COLO668 (cell line): ENCODE measurements at regions not wholly inside any gene's neighbourhood (a gene's known extent, or its start where the extent isn't known, plus 50 kb on each side); places are given as distances from the start of the nearest gene placed in this dataset.

Source experiments
- DNase-seq: peaks from one replicate; lab custom pipeline; 2025; ENCODE audit not compliant: unreplicated experiment; lab: John Stamatoyannopoulos, UW

DNA sequence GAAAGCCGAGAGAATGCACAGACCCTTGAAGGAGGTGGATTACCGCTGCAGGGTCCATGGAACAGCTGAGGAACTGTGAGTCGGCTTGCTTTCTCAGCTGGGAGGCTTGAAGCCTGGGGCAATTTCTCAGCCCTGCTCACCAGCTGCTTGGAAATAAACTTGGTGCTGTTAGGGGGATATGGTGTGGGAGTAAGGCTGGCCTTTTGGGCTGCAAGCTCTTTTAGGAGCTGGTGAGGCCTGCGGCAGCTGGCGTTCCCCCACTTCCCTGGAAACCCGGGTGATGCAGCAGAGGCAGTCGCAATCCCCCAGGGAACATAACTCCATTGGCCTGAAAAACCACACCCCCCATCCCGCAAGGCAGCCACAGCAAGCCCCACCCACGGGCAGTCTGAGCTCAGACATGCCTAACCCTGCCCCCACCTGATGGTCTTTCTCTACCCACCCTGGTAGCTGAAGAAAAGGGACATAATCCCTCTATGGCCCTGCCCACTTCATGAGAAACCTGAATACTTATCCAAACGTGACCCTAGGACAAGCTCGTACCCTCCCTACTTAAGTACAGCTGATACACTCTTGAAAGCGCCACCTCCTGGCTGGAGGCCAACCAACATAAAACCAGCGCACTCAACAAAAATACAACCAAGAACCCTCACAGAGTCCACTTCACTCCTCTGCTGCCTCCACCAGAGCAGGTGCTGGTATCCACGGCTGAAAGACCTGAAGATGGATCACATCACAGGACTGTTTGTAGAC, 1995.8 kb downstream of the NCAM2 start:
- no peak for DNase-seq

GRCh38 chr21:23003951-23004350, 2005.7 kb downstream of the NCAM2 start:
- no peak for DNase-seq

DNA sequence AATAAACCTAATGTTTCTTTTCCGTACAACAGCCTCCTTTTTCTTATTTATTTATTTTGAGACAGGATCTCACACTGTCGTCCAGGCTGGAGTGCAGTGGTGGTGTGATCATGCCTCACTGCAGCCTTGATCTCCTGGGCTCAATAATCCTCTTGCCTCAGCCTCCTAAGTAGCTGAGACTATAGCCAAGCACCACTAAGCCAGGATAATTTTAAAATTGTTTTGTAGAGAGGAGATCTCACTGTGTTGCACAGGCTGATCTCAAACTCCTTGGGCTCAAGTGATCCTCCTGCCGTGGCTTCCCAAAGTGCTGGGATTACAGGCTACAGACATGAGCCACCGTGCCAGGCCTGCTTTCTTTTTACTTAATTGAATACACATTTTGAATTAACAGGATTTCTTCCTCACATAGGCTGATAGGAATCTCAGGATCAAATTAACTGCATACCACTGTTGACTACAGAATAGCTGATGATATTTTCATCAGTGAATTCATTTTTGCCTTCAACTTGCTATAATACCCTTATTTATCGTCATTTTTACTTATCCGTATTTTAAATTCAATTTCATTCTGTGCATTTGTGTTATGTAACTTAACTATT, 2010.5 kb downstream of the NCAM2 start:
- DNase-seq = no peak

DNA sequence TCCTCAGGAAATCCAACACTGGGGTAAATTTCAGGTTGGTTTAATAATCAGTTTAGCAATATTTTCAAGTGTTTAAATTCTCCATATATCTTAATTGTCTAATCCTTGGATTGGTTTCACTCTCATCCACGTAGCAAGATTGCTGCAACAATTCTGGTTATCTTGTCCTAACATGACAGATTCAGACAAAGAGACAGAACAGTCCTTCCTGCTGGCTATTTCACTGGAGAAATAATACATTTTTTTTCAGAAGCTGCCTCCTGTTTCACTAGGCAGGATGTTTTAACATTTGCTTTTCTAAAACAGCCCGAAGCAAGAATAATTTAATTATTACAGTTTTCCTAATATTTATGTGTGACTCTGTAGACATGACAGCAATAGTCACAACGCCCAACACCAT, 2011.2 kb downstream of the NCAM2 start:
- DNase-seq = no peak

GRCh38 chr21:23014021-23014420, 2015.8 kb downstream of the NCAM2 start:
- no peak for DNase-seq

DNA sequence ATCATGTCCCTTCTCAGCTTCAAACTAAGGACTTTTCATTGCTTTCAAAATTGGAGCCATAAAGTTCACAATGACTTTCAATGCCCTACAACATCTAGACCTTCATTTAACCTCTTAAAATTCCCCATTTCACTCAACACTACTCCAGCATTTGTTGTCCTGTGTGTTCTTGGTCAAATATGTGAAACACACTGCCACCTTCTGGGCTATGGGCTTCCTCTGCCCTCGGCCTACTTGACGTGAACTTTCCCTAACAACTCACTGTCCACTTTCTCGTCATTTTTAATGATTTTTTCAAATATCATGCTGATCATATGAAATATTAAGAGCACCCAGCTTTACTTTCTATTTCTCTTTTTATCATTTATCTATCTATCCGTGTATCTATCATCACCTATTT, 2018.4 kb downstream of the NCAM2 start:
- DNase-seq = no peak

DNA sequence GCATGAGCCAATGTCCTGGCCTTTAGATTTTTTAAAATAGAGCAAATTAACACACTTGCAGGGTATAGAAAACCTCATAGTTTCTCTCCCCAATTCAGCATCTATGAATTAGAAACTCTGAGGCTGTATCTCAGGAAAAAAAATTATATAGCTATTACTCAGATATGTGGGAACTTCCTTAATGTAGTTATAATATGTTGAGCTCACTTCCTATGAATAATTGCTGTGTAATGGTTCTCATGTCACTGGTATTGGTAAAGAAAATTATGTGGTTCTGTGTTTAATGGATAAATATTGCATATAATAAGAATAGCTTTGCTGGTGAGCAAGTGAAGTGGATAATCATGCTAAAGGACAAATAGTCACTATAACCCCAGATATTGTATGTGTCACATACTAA, 2019.8 kb downstream of the NCAM2 start:
- DNase-seq = no peak

DNA sequence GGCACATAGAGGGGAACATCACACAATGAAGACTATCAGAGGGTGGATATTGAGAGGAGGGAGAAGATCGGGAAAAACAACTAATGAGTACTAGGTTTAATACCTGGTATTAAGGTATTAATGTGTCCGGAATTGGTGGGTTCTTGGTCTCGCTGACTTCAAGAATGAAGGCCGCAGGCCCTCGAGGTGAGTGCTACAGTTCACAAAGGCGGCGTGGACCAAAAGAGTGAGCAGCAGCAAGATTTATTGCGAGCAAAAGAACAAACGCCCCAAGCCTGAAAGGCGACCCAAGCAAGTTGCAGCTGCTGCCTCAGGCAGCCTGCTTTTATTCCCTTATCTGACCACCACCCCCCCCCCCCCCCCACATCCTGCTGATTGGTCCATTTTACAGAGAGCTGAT, 2022.8 kb downstream of the NCAM2 start:
- DNase-seq = no peak

- no peak for DNase-seq
Observed at GRCh38 chr21:23021481-23021880, 2023.3 kb downstream of the NCAM2 start.

- DNase-seq = no peak
Observed at GRCh38 chr21:23026878-23027277, 2028.7 kb downstream of the NCAM2 start.

DNA sequence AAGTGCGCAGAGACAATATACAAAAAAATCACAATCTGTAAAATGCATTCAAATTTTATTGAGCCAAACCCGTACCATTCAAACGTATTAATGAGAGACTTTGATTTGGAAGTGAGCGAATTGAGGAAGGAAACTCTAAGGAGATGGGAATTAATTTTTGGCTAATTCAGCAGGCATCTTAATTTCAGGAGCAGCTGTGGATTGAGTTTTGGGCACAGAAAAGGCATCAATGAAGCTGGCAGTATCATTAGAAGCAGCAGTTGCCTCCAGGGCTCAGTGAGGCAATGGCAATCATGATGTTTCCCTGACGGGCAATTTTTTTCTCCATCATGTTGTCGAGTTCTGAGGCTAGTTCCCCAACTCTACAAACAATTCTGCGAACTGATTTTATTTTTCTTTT, 2041.6 kb downstream of the NCAM2 start:
- DNase-seq = no peak

DNA sequence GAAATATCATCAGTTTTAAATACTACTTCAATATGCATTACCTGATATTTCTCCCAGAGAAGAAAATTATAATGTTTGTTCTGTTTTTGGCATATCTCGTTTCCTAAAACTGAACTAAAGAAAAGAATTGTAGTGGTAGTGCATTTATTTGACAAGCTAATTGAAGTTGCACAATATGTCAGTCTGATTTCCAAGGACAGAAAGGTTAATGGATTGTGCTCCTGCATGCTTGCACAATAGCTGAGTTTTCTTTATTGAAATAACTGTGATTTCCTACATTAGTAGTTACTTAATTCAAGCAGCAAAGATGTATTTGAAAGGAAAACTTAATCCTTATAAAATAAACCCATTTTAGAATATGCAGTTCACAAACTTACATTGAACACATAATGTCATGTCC, 2047.7 kb downstream of the NCAM2 start:
- no peak for DNase-seq

GRCh38 chr21:23067672-23068071, 2069.5 kb downstream of the NCAM2 start:
- DNase-seq = no peak

GRCh38 chr21:23083242-23083641, 2085.0 kb downstream of the NCAM2 start:
- no peak for DNase-seq

DNA sequence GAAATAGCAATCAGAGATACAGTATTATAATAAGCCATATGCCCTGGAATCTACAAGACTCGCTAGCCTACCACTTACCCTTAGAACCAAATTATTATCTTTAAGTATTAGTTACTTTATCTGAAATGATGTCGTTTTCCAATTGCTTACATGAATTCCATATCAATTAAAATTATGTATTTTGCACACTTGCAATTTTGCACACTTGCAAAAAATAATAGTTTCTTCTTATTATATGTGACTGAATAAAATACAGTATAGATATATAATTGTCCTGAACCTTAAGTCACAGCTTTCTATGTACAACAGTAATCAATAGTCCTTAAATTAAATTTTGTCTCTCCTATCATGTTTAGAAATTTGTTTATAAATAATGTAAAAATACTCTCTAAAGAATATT, 2095.1 kb downstream of the NCAM2 start:
- DNase-seq = no peak

DNA sequence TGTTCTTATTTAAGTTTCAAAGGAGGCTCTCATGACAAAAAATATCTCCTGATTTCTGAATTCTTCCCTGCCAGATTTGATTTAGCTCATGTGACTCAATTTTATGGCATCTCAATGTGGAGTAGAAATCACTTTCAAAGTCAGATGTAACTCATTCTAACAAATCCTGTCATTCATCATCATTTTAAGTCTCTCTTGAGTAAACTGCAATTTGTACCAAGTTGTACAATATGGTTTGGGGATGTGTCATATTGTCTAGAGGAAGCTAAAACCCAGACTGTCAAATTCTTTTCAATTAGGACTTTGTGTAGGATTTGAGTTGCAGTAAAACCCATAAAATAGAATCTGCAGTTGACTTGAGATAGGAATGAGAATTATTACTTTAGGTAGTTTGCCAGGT, 2101.0 kb downstream of the NCAM2 start:
- no peak for DNase-seq

DNA sequence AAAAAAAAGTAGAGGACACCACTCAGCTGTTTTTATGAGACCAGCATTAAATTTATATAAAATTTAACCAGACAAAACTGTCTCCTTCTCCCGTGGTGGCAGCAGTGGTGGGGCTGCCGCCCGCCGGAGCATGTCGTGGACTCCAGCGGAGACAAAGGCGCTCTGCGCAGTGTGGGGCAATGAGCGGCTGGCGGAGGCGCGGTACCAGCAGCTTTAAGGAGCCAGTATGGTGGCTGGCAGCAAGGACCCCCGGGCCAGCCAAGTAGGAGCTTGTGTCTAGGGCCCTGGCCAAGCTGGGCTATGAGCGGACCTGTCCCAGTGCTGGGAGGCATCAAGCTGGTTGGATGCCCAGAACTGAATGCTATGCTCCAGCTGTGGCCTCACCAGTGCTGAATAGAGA, 2102.9 kb downstream of the NCAM2 start:
- no peak for DNase-seq

DNA sequence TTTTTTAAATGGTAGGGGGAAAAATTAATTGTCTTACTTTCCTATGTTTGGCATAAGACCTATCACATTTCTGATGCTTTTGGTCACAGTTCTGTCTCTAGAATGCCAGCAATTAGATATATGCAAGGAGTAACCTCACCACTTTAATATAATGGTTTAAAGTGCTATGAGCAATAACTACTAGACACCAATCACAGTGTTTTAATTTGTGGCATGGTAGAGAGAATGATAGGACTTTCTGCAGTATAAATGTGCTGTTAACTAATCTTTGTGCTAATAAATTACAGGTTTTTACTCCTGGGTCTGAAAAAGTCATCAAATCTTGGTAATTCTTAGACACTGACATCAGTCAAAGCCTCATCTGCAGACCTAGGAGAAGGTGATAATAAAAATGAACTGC, 2110.3 kb downstream of the NCAM2 start:
- no peak for DNase-seq

GRCh38 chr21:23111070-23111600, 2112.9 kb downstream of the NCAM2 start:
- DNase-seq = no peak

DNA sequence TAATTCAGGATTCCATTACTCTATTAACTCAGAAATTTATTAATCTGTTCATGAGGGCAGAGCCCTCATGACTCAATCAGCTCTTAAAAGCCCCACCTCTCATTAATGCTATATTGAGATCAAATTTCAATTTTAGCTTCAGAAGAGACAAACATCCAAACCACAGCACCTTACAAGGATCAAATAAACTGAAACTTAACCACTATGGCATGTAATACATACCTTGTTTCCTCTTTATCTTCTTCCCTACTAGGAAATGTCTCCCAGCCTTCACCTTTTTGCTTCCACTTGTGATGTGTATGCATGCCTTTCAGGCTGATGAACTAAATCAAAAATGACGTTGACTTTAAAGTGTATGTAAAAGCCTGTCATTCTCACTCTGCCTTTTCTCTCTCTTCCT, 2121.3 kb downstream of the NCAM2 start:
- no peak for DNase-seq

GRCh38 chr21:23127973-23128372, 2129.8 kb downstream of the NCAM2 start:
- no peak for DNase-seq

- DNase-seq = no peak
Observed at GRCh38 chr21:23130308-23130707, 2132.1 kb downstream of the NCAM2 start.

DNA sequence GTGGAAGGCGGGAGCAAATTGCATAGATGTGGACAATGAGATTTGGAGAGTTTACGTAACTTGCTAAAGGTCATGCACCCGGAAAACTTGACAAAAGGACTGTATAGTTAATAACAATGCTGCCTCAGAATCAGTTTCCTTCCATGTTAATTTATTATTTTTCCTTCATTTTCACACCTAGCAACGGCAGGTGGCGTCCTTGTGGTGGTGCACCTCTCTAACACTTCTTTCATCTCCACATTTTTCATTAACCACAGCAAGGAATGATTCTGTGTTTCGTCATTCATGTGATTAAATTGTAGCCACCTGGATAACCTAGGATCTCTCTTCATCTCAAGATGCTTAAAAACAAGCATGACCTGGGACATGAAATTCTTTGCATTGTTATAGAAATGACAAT, 2133.0 kb downstream of the NCAM2 start:
- peak; percentile 6 for DNase-seq
